ENCODE measurements at regions not wholly inside any gene's neighbourhood (a gene's known extent, or its start where the extent isn't known, plus 50 kb on each side); places are given as distances from the start of the nearest gene placed in this dataset.

- H3K4me3 ChIP-seq: no peak overlapping the region
- H3K36me3 ChIP-seq: no peaks in the 10 kb centered on the region
- intact Hi-C loops (cut with micrococcal nuclease): no loop called here
- no peaks in the 10 kb centered on the region for H3K27me3 ChIP-seq (ENCODE audit: low read depth)
- peaks cover 15% of the 10 kb centered on the region for H3K4me1 ChIP-seq
- peaks cover 3% of the 10 kb centered on the region for H3K9me3 ChIP-seq (replicated peaks)
- peak overlapping the region; percentile 58 for H3K27ac ChIP-seq (replicated peaks)
- no peak for DNase-seq
- TF ChIP-seq CTCF (IDR thresholded peaks at IDR 0.05; ENCODE audit: borderline replicate concordance): no peak
These were observed 591.4 kb upstream of the GNPDA2 start for GRCh38 chr4:45317739-45318138.

GRCh38 chr4:45317276-45317675 lies 590.9 kb upstream of the GNPDA2 start:
- intact Hi-C loops (cut with micrococcal nuclease): no loop called here
- no peak for TF ChIP-seq CTCF (IDR thresholded peaks at IDR 0.05; ENCODE audit: borderline replicate concordance)
- Histone ChIP-seq H3K4me3 (no peak overlapping the region), H3K27ac (replicated peaks) (peak overlapping the region; percentile 58), H3K27me3 (ENCODE audit: low read depth) (no peaks in the 10 kb centered on the region), H3K9me3 (replicated peaks) (peaks cover 8% of the 10 kb centered on the region), H3K36me3 (no peaks in the 10 kb centered on the region), H3K4me1 (peaks cover 15% of the 10 kb centered on the region)
- DNase-seq: no peak

GRCh38 chr4:45316257-45316656 lies 589.9 kb upstream of the GNPDA2 start:
- intact Hi-C loops (cut with micrococcal nuclease): no loop called here
- no peaks in the 10 kb centered on the region for H3K27me3 ChIP-seq (ENCODE audit: low read depth)
- DNase-seq: no peak
- no peaks in the 10 kb centered on the region for H3K36me3 ChIP-seq
- peaks cover 16% of the 10 kb centered on the region for H3K9me3 ChIP-seq (replicated peaks)
- H3K27ac ChIP-seq (replicated peaks): no peak overlapping the region
- no peak for TF ChIP-seq CTCF (IDR thresholded peaks at IDR 0.05; ENCODE audit: borderline replicate concordance)
- H3K4me1 ChIP-seq: peaks cover 15% of the 10 kb centered on the region
- H3K4me3 ChIP-seq: no peak overlapping the region

- H3K9me3 ChIP-seq (replicated peaks): no peaks in the 10 kb centered on the region
- DNase-seq: no peak
- intact Hi-C loops (cut with micrococcal nuclease): no loop called here
- no peaks in the 10 kb centered on the region for H3K4me1 ChIP-seq
- TF ChIP-seq CTCF (IDR thresholded peaks at IDR 0.05; ENCODE audit: borderline replicate concordance): no peak
- no peak overlapping the region for H3K27ac ChIP-seq (replicated peaks)
- H3K4me3 ChIP-seq: no peak overlapping the region
- H3K36me3 ChIP-seq: no peaks in the 10 kb centered on the region
- H3K27me3 ChIP-seq (ENCODE audit: low read depth): no peaks in the 10 kb centered on the region
These were observed 576.5 kb upstream of the GNPDA2 start for GRCh38 chr4:45302828-45303227.

GRCh38 chr4:45294464-45294863 lies 568.1 kb upstream of the GNPDA2 start:
- TF ChIP-seq CTCF (IDR thresholded peaks at IDR 0.05; ENCODE audit: borderline replicate concordance): no peak
- intact Hi-C loops (cut with micrococcal nuclease): no loop called here
- Histone ChIP-seq H3K4me3 (no peak overlapping the region), H3K4me1 (no peaks in the 10 kb centered on the region), H3K36me3 (no peaks in the 10 kb centered on the region), H3K27me3 (ENCODE audit: low read depth) (no peaks in the 10 kb centered on the region), H3K27ac (replicated peaks) (no peak overlapping the region), H3K9me3 (replicated peaks) (peaks cover 5% of the 10 kb centered on the region)
- no peak for DNase-seq

GRCh38 chr4:45293335-45293734 lies 567.0 kb upstream of the GNPDA2 start:
- H3K27me3 ChIP-seq (ENCODE audit: low read depth): no peaks in the 10 kb centered on the region
- TF ChIP-seq CTCF (IDR thresholded peaks at IDR 0.05; ENCODE audit: borderline replicate concordance): no peak
- H3K4me1 ChIP-seq: no peaks in the 10 kb centered on the region
- intact Hi-C loops (cut with micrococcal nuclease): no loop called here
- DNase-seq: no peak
- H3K9me3 ChIP-seq (replicated peaks): peaks cover 8% of the 10 kb centered on the region
- no peak overlapping the region for H3K4me3 ChIP-seq
- H3K27ac ChIP-seq (replicated peaks): no peak overlapping the region
- H3K36me3 ChIP-seq: no peaks in the 10 kb centered on the region
